HepG2 (cell line): ENCODE measurements at regions not wholly inside any gene's neighbourhood (a gene's known extent, or its start where the extent isn't known, plus 50 kb on each side); places are given as distances from the start of the nearest gene placed in this dataset.

Source experiments
- ATAC-seq: fragments of 200-7000 bp; cut with Tn5 transposase; 3 replicates; pipeline ENCODE4 v1.9.1; 2020; ENCODE audit warnings: mild to moderate bottlenecking, moderate library complexity
- BruUV-seq: library from RNA; stranded (reverse); fragments of 400-500 nt; replicated peaks from 2 replicates; lab custom pipeline; 2021; lab: Mats Ljungman, UMichigan
- CTCF ChIA-PET: fragments of 300-600 bp; formaldehyde crosslinking; extraction: SDS; loops from one replicate; lab custom pipeline; 2021; ENCODE audit warnings: low total read pairs, inconsistent platforms, low intra/inter-chr PET ratio; lab: Yijun Ruan, JAX
- POLR2A ChIA-PET: fragments of 350-600 bp; sonication (Branson Sonifier 250); formaldehyde crosslinking; loops from one replicate; lab custom pipeline; 2020; ENCODE audit warnings: antibody characterized with exemption, inconsistent platforms; lab: Yijun Ruan, JAX
- DNase-seq: peaks from one replicate; pipeline ENCODE4 v3.0.0-alpha.2; 2015; ENCODE audit warnings: low spot score
- FAIRE-seq: peaks from 3 replicates; lab custom pipeline; 2011; peaks lifted over from hg19 to GRCh38; lab: Jason Lieb, UNC
- H2AFZ ChIP-seq: one replicate; pipeline ENCODE4 v1.6.1; 2011; ENCODE audit warnings: low read length, inconsistent platforms
- H3K27ac ChIP-seq: fragments of 300-600 bp; 3 replicates; pipeline ENCODE4 v1.8.0; 2011; ENCODE audit warnings: mixed run types, mild to moderate bottlenecking, mixed read lengths, low read length, inconsistent platforms; ENCODE audit not compliant: insufficient read depth; ENCODE audit errors: extremely low read length
- H3K27me3 ChIP-seq, 2 experiments: fragments of 200-600 bp in 1 of 2; 2 replicates in 1 of 2; 3 replicates in 1 of 2; pipeline versions ENCODE4 v1.6.0 to v1.8.0; 2011; ENCODE audit warnings: low read length in 2 of 2, mild to moderate bottlenecking in 2 of 2, moderate library complexity in 2 of 2, inconsistent platforms in 1 of 2; ENCODE audit not compliant: insufficient read depth in 2 of 2, control insufficient read depth in 1 of 2
- H3K36me3 ChIP-seq, 2 experiments: fragments of 200-600 bp in 1 of 2; replicated peaks in 1 of 2; 2 replicates in 1 of 2; 3 replicates in 1 of 2; pipeline versions ENCODE4 v1.5.1 to v1.8.0; 2011; ENCODE audit warnings: low read length in 2 of 2, inconsistent platforms in 1 of 2; ENCODE audit not compliant: insufficient read depth in 2 of 2, control insufficient read depth in 1 of 2
- H3K4me1 ChIP-seq: 2 replicates; pipeline ENCODE4 v1.5.1; 2012; ENCODE audit warnings: low read length, inconsistent platforms; ENCODE audit not compliant: insufficient read depth
- H3K4me2 ChIP-seq: 2 replicates; pipeline ENCODE4 v1.6.0; 2011; ENCODE audit warnings: low read depth, low read length, inconsistent platforms
- H3K4me3 ChIP-seq, 3 experiments: fragments of 200-600 bp in 1 of 3; sonication (generic), shearing (Covaris generic) in 1 of 3; replicated peaks in 1 of 3; 2 replicates each; pipeline ENCODE4 v1.5.1; 2011 to 2016; ENCODE audit warnings: low read length in 3 of 3, inconsistent platforms in 2 of 3, low read depth in 2 of 3, mild to moderate bottlenecking in 2 of 3, control low read depth in 1 of 3, mixed read lengths in 1 of 3; ENCODE audit not compliant: insufficient read depth in 1 of 3
- H3K79me2 ChIP-seq: one replicate; pipeline ENCODE4 v1.6.1; 2011; ENCODE audit warnings: low read length, inconsistent platforms; ENCODE audit not compliant: insufficient read depth
- H3K9ac ChIP-seq: 2 replicates; pipeline ENCODE4 v1.6.0; 2011; ENCODE audit warnings: mild to moderate bottlenecking, low read depth, low read length, inconsistent platforms; ENCODE audit not compliant: insufficient read depth
- H3K9me3 ChIP-seq: 2 replicates; pipeline ENCODE4 v1.5.1; 2012; ENCODE audit warnings: mild to moderate bottlenecking, low read length
- H4K20me1 ChIP-seq: 2 replicates; pipeline ENCODE4 v1.6.0; 2011; ENCODE audit warnings: inconsistent platforms, mild to moderate bottlenecking, low read length, moderate library complexity; ENCODE audit not compliant: insufficient read depth
- JARID2 ChIP-seq: sonication (generic); formaldehyde crosslinking; IDR thresholded peaks from 2 replicates; pipeline ENCODE4 v1.8.1; 2023; ENCODE audit warnings: missing genetic modification reagents, inconsistent platforms; ENCODE audit not compliant: insufficient replicate concordance
- NR2F1 ChIP-seq, 2 experiments: fragments of 450-650 bp in 1 of 2; formaldehyde crosslinking in 1 of 2; IDR thresholded peaks; 2 replicates each; pipeline versions ENCODE4 v1.5.0 to v1.6.1; 2016 to 2020; ENCODE audit warnings: mild to moderate bottlenecking in 1 of 2, missing compliant biosample characterization in 1 of 2, missing genetic modification reagents in 1 of 2, moderate library complexity in 1 of 2
- RAD21 ChIP-seq: fragments of 450-650 bp; formaldehyde crosslinking; IDR thresholded peaks from 2 replicates; pipeline ENCODE4 v1.5.0; 2020; ENCODE audit warnings: mild to moderate bottlenecking
- WGBS: methylation state at CpG from one replicate; pipeline ENCODE4 v1.1.6; 2017; ENCODE audit warnings: low lambda C conversion rate; 5-methylcytosine and 5-hydroxymethylcytosine counted together
- in situ Hi-C: cut with HindIII; loops from 2 replicates; pipeline ENCODE4 v1.10.0; 2017; ENCODE audit warnings: low pct_unique_long_range_greater_than_20kb; ENCODE audit not compliant: extremely low pct_ligation_motif_present
- intact Hi-C: fragments of 100-400 bp; cut with micrococcal nuclease; formaldehyde crosslinking; loops from one replicate; pipeline ENCODE4 v1.10.0; 2022; ENCODE audit not compliant: unreplicated experiment
- TF ChIP-seq, protein P1 (sequence below): sonication (generic); formaldehyde crosslinking; IDR thresholded peaks from 2 replicates; pipeline ENCODE4 v1.9.0; 2021; ENCODE audit warnings: missing genetic modification reagents, mild to moderate bottlenecking, borderline replicate concordance
- TF ChIP-seq, protein P2 (sequence below): sonication (generic); formaldehyde crosslinking; IDR thresholded peaks from 2 replicates; pipeline ENCODE4 v1.4.0; 2020; ENCODE audit warnings: missing genetic modification reagents
- TF ChIP-seq, protein P3 (sequence below), 2 experiments: sonication (generic) in 1 of 2; formaldehyde crosslinking in 1 of 2; IDR thresholded peaks; 2 replicates each; pipeline versions ENCODE4 v1.4.0 to v1.6.1; 2018 to 2020; ENCODE audit warnings: missing genetic modification reagents in 2 of 2, borderline replicate concordance in 1 of 2, low read depth in 1 of 2, mild to moderate bottlenecking in 1 of 2, missing biosample characterization in 1 of 2

- H3K4me3 ChIP-seq: no peak overlapping the region
- no peaks in the 10 kb centered on the region for H3K9me3 ChIP-seq
- TF ChIP-seq JARID2 (no peak), RAD21 (CRISPR knock-in tag) (no peak), NR2F1 (CRISPR knock-in tag; IDR thresholded peaks at IDR 0.05) (no peak)
- TF ChIP-seq, protein P1, sequence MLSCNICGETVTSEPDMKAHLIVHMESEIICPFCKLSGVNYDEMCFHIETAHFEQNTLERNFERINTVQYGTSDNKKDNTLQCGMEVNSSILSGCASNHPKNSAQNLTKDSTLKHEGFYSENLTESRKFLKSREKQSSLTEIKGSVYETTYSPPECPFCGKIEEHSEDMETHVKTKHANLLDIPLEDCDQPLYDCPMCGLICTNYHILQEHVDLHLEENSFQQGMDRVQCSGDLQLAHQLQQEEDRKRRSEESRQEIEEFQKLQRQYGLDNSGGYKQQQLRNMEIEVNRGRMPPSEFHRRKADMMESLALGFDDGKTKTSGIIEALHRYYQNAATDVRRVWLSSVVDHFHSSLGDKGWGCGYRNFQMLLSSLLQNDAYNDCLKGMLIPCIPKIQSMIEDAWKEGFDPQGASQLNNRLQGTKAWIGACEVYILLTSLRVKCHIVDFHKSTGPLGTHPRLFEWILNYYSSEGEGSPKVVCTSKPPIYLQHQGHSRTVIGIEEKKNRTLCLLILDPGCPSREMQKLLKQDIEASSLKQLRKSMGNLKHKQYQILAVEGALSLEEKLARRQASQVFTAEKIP (CRISPR knock-in tag): no peak
- TF ChIP-seq, protein P2, sequence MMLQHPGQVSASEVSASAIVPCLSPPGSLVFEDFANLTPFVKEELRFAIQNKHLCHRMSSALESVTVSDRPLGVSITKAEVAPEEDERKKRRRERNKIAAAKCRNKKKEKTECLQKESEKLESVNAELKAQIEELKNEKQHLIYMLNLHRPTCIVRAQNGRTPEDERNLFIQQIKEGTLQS (CRISPR knock-in tag): no peak
- TF ChIP-seq, protein P3, sequence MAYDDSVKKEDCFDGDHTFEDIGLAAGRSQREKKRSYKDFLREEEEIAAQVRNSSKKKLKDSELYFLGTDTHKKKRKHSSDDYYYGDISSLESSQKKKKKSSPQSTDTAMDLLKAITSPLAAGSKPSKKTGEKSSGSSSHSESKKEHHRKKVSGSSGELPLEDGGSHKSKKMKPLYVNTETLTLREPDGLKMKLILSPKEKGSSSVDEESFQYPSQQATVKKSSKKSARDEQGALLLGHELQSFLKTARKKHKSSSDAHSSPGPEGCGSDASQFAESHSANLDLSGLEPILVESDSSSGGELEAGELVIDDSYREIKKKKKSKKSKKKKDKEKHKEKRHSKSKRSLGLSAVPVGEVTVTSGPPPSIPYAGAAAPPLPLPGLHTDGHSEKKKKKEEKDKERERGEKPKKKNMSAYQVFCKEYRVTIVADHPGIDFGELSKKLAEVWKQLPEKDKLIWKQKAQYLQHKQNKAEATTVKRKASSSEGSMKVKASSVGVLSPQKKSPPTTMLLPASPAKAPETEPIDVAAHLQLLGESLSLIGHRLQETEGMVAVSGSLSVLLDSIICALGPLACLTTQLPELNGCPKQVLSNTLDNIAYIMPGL (CRISPR knock-in tag; IDR thresholded peaks at IDR 0.05; ENCODE audit: borderline replicate concordance in 1 of 2, low read depth in 1 of 2): no peak
- ATAC-seq (no peak), FAIRE-seq (no peak), DNase-seq (no peak)
- no peak overlapping the region for H3K9ac ChIP-seq
- intact Hi-C loops (no loop called here), in situ Hi-C loops (no loop called here)
- H3K36me3 ChIP-seq: no peaks in the 10 kb centered on the region
- BruUV-seq: no TSS peak
- 0% methylated on average over 1 of the region's 2 CpGs for WGBS
- no peak overlapping the region for H3K27ac ChIP-seq
- H3K4me1 ChIP-seq: no peaks in the 10 kb centered on the region
- H3K27me3 ChIP-seq: peaks cover 11 to 59% of the 10 kb centered on the region in 2 experiments; a peak in 4 of 5 replicates
- ChIA-PET POLR2A (no interaction called here), CTCF (no interaction called here)
- no peaks in the 10 kb centered on the region for H3K79me2 ChIP-seq
- H3K4me2 ChIP-seq: no peak overlapping the region
- no peak overlapping the region for H2AFZ ChIP-seq
- no peaks in the 10 kb centered on the region for H4K20me1 ChIP-seq
Measured at GRCh38 chr5:2388571-2388970, 362.9 kb downstream of the IRX2 start.
